HFFc6 (cell line): ENCODE measurements at regions not wholly inside any gene's neighbourhood (a gene's known extent, or its start where the extent isn't known, plus 50 kb on each side); places are given as distances from the start of the nearest gene placed in this dataset.

Experiments used
- DNase-seq: peaks from one replicate; pipeline ENCODE4 v3.0.0-alpha.2; 2018
- H3K27ac Mint-ChIP-seq: 2 replicates; pipeline ENCODE4 v1.8.0; 2020; ENCODE audit warnings: mild to moderate bottlenecking, mixed read lengths
- H3K27me3 Mint-ChIP-seq: 2 replicates; pipeline ENCODE4 v1.8.0; 2021; ENCODE audit warnings: mild to moderate bottlenecking, moderate library complexity, mixed read lengths; ENCODE audit not compliant: insufficient read depth
- H3K36me3 Mint-ChIP-seq: 2 replicates; pipeline ENCODE4 v1.8.0; 2021; ENCODE audit warnings: low read depth, mixed read lengths
- H3K4me1 Mint-ChIP-seq: 2 replicates; pipeline ENCODE4 v1.8.0; 2020; ENCODE audit warnings: low read depth, mixed read lengths
- H3K4me3 Mint-ChIP-seq: 2 replicates; pipeline ENCODE4 v1.8.0; 2020; ENCODE audit warnings: mild to moderate bottlenecking, moderate library complexity, mixed read lengths
- H3K9me3 Mint-ChIP-seq: 2 replicates; pipeline ENCODE4 v1.8.0; 2020; ENCODE audit warnings: mild to moderate bottlenecking, mixed read lengths
- TF ChIP-seq, protein P1 (sequence below): fragments of 200-600 bp; sonication (generic); IDR thresholded peaks from 2 replicates; pipeline ENCODE4 v1.5.0; 2021; ENCODE audit warnings: antibody characterized with exemption, mild to moderate bottlenecking

GRCh38 chr9:79409182-79409823, 162.5 kb upstream of the TLE4 start:
- Mint-ChIP-seq H3K4me3 (no peak overlapping the region), H3K27me3 (no peaks in the 10 kb centered on the region), H3K9me3 (no peaks in the 10 kb centered on the region), H3K36me3 (no peaks in the 10 kb centered on the region), H3K27ac (no peak overlapping the region), H3K4me1 (peaks cover 14% of the 10 kb centered on the region)
- DNase-seq = no peak
- TF ChIP-seq, protein P1, sequence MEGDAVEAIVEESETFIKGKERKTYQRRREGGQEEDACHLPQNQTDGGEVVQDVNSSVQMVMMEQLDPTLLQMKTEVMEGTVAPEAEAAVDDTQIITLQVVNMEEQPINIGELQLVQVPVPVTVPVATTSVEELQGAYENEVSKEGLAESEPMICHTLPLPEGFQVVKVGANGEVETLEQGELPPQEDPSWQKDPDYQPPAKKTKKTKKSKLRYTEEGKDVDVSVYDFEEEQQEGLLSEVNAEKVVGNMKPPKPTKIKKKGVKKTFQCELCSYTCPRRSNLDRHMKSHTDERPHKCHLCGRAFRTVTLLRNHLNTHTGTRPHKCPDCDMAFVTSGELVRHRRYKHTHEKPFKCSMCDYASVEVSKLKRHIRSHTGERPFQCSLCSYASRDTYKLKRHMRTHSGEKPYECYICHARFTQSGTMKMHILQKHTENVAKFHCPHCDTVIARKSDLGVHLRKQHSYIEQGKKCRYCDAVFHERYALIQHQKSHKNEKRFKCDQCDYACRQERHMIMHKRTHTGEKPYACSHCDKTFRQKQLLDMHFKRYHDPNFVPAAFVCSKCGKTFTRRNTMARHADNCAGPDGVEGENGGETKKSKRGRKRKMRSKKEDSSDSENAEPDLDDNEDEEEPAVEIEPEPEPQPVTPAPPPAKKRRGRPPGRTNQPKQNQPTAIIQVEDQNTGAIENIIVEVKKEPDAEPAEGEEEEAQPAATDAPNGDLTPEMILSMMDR = no peak

- Mint-ChIP-seq H3K27ac (no peak overlapping the region), H3K4me3 (no peak overlapping the region), H3K36me3 (peaks cover 25% of the 10 kb centered on the region), H3K9me3 (peaks cover 18% of the 10 kb centered on the region), H3K4me1 (peaks cover 10% of the 10 kb centered on the region; the same call in 1 of the 2 replicates), H3K27me3 (no peaks in the 10 kb centered on the region)
- DNase-seq = no peak
- TF ChIP-seq, protein P1 = no peak
Observed at GRCh38 chr9:79425840-79426239, 145.9 kb upstream of the TLE4 start.

- H3K27ac Mint-ChIP-seq = no peak overlapping the region
- H3K9me3 Mint-ChIP-seq = peaks cover 18% of the 10 kb centered on the region
- peaks cover 18% of the 10 kb centered on the region for H3K36me3 Mint-ChIP-seq
- TF ChIP-seq, protein P1 = no peak
- H3K27me3 Mint-ChIP-seq = no peaks in the 10 kb centered on the region
- peaks cover 16% of the 10 kb centered on the region; the same call in 1 of the 2 replicates for H3K4me1 Mint-ChIP-seq
- DNase-seq = no peak
- no peak overlapping the region for H3K4me3 Mint-ChIP-seq
Observed at GRCh38 chr9:79428422-79428821, 143.3 kb upstream of the TLE4 start.

- no peak overlapping the region for H3K4me3 Mint-ChIP-seq
- no peak overlapping the region for H3K27ac Mint-ChIP-seq
- TF ChIP-seq, protein P1 = no peak
- peaks cover 23% of the 10 kb centered on the region for H3K4me1 Mint-ChIP-seq
- H3K27me3 Mint-ChIP-seq = no peaks in the 10 kb centered on the region
- DNase-seq = no peak
- peaks cover 10% of the 10 kb centered on the region for H3K9me3 Mint-ChIP-seq
- H3K36me3 Mint-ChIP-seq = peaks cover 9% of the 10 kb centered on the region
Observed at GRCh38 chr9:79430619-79431018, 141.1 kb upstream of the TLE4 start.

- TF ChIP-seq, protein P1 = peak; percentile 53
- Mint-ChIP-seq H3K27ac (no peak overlapping the region), H3K4me1 (peaks cover 23% of the 10 kb centered on the region), H3K9me3 (peaks cover 4% of the 10 kb centered on the region), H3K4me3 (no peak overlapping the region), H3K27me3 (no peaks in the 10 kb centered on the region), H3K36me3 (peaks cover 4% of the 10 kb centered on the region)
- DNase-seq = no peak
Observed at GRCh38 chr9:79431019-79431679, 140.6 kb upstream of the TLE4 start.
